SK-N-SH treated with all-trans-retinoic acid at 6 μM for 48 hours (cell line): ENCODE measurements at regions not wholly inside any gene's neighbourhood (a gene's known extent, or its start where the extent isn't known, plus 50 kb on each side); places are given as distances from the start of the nearest gene placed in this dataset.

Source experiments
- ATAC-seq: fragments of 200-7000 bp; cut with Tn5 transposase; 3 replicates; pipeline ENCODE4 v1.9.1; 2020; ENCODE audit warnings: mild to moderate bottlenecking, moderate library complexity
- BACH2 ChIP-seq: fragments of 250-450 bp; sonication (Bioruptor Pico); IDR thresholded peaks from 2 replicates; pipeline ENCODE4 v1.9.0; 2021; ENCODE audit warnings: mild to moderate bottlenecking, borderline replicate concordance
- CREB5 ChIP-seq: fragments of 250-450 bp; sonication (Bioruptor Pico); IDR thresholded peaks from 2 replicates; pipeline ENCODE4 v1.5.1; 2020; ENCODE audit warnings: low read depth, mild to moderate bottlenecking, moderate library complexity
- CSDC2 ChIP-seq: fragments of 250-450 bp; sonication (Bioruptor Pico); IDR thresholded peaks from 2 replicates; pipeline ENCODE4 v1.5.0; 2020; ENCODE audit warnings: mild to moderate bottlenecking, moderate library complexity
- CSRNP3 ChIP-seq: fragments of 250-450 bp; sonication (Bioruptor Pico); IDR thresholded peaks from 2 replicates; pipeline ENCODE4 v1.5.1; 2021; ENCODE audit warnings: mild to moderate bottlenecking, moderate library complexity
- ESRRG ChIP-seq: fragments of 250-450 bp; sonication (Bioruptor Pico); IDR thresholded peaks from 2 replicates; pipeline ENCODE4 v1.6.1; 2021; ENCODE audit warnings: mild to moderate bottlenecking
- GLIS3 ChIP-seq: fragments of 250-450 bp; sonication (Bioruptor Pico); IDR thresholded peaks from 2 replicates; pipeline ENCODE4 v1.5.0; 2020; ENCODE audit warnings: mild to moderate bottlenecking, moderate library complexity
- POU6F1 ChIP-seq: fragments of 250-450 bp; sonication (Bioruptor Pico); IDR thresholded peaks from 2 replicates; pipeline ENCODE4 v1.8.0; 2021; ENCODE audit warnings: low read depth, mild to moderate bottlenecking, moderate library complexity, borderline replicate concordance
- PPARA ChIP-seq: fragments of 250-450 bp; sonication (Bioruptor Pico); IDR thresholded peaks from 2 replicates; pipeline ENCODE4 v1.5.0; 2020; ENCODE audit warnings: mild to moderate bottlenecking, borderline replicate concordance
- RARB ChIP-seq: fragments of 250-450 bp; sonication (Bioruptor Pico); IDR thresholded peaks from 2 replicates; pipeline ENCODE4 v1.8.0; 2021; ENCODE audit warnings: mild to moderate bottlenecking, moderate library complexity
- TCF4 ChIP-seq: fragments of 250-450 bp; sonication (Bioruptor Pico); IDR thresholded peaks from 2 replicates; pipeline ENCODE4 v1.8.0; 2021; ENCODE audit warnings: mild to moderate bottlenecking, moderate library complexity, borderline replicate concordance
- TOX ChIP-seq: fragments of 250-450 bp; sonication (Bioruptor Pico); IDR thresholded peaks from 2 replicates; pipeline ENCODE4 v1.8.0; 2021; ENCODE audit warnings: mild to moderate bottlenecking, moderate library complexity, borderline replicate concordance
- ZFP3 ChIP-seq: fragments of 250-450 bp; sonication (Bioruptor Pico); IDR thresholded peaks from 2 replicates; pipeline ENCODE4 v1.5.0; 2020; ENCODE audit warnings: mild to moderate bottlenecking, moderate library complexity
- ZFP30 ChIP-seq: fragments of 450-650 bp; formaldehyde crosslinking; IDR thresholded peaks from 2 replicates; pipeline ENCODE4 v1.5.0; 2022; ENCODE audit warnings: mild to moderate bottlenecking, moderate library complexity
- ZNF565 ChIP-seq: fragments of 450-650 bp; formaldehyde crosslinking; conservative IDR thresholded peaks from 2 replicates; pipeline ENCODE4 v1.5.0; 2020; ENCODE audit warnings: low read depth, mild to moderate bottlenecking, moderate library complexity
- ZNF8 ChIP-seq: fragments of 450-650 bp; formaldehyde crosslinking; IDR thresholded peaks from 2 replicates; pipeline ENCODE4 v1.5.0; 2020; ENCODE audit warnings: mild to moderate bottlenecking, moderate library complexity
- TF ChIP-seq, protein P1 (sequence below): fragments of 250-450 bp; sonication (Bioruptor Pico); IDR thresholded peaks from 2 replicates; pipeline ENCODE4 v1.5.0; 2020; ENCODE audit warnings: mild to moderate bottlenecking, moderate library complexity
- TF ChIP-seq, protein P2 (sequence below): fragments of 250-450 bp; sonication (Bioruptor Pico); IDR thresholded peaks from 2 replicates; pipeline ENCODE4 v1.8.0; 2020; ENCODE audit warnings: mild to moderate bottlenecking, moderate library complexity, borderline replicate concordance

- no peak for ATAC-seq
- TF ChIP-seq POU6F1 (no peak), ZNF8 (no peak), ZFP30 (CRISPR knock-in tag) (no peak), ZFP3 (CRISPR knock-in tag) (no peak), BACH2 (CRISPR knock-in tag) (no peak), TOX (CRISPR knock-in tag) (no peak), PPARA (no peak), CREB5 (CRISPR knock-in tag) (no peak), CSRNP3 (CRISPR knock-in tag) (no peak), ESRRG (CRISPR knock-in tag) (no peak), TCF4 (CRISPR knock-in tag) (no peak), ZNF565 (CRISPR knock-in tag) (no peak), RARB (CRISPR knock-in tag) (no peak)
- TF ChIP-seq, protein P1, sequence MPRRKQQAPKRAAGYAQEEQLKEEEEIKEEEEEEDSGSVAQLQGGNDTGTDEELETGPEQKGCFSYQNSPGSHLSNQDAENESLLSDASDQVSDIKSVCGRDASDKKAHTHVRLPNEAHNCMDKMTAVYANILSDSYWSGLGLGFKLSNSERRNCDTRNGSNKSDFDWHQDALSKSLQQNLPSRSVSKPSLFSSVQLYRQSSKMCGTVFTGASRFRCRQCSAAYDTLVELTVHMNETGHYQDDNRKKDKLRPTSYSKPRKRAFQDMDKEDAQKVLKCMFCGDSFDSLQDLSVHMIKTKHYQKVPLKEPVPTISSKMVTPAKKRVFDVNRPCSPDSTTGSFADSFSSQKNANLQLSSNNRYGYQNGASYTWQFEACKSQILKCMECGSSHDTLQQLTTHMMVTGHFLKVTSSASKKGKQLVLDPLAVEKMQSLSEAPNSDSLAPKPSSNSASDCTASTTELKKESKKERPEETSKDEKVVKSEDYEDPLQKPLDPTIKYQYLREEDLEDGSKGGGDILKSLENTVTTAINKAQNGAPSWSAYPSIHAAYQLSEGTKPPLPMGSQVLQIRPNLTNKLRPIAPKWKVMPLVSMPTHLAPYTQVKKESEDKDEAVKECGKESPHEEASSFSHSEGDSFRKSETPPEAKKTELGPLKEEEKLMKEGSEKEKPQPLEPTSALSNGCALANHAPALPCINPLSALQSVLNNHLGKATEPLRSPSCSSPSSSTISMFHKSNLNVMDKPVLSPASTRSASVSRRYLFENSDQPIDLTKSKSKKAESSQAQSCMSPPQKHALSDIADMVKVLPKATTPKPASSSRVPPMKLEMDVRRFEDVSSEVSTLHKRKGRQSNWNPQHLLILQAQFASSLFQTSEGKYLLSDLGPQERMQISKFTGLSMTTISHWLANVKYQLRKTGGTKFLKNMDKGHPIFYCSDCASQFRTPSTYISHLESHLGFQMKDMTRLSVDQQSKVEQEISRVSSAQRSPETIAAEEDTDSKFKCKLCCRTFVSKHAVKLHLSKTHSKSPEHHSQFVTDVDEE (CRISPR knock-in tag), result no peak
- TF ChIP-seq, protein P2, sequence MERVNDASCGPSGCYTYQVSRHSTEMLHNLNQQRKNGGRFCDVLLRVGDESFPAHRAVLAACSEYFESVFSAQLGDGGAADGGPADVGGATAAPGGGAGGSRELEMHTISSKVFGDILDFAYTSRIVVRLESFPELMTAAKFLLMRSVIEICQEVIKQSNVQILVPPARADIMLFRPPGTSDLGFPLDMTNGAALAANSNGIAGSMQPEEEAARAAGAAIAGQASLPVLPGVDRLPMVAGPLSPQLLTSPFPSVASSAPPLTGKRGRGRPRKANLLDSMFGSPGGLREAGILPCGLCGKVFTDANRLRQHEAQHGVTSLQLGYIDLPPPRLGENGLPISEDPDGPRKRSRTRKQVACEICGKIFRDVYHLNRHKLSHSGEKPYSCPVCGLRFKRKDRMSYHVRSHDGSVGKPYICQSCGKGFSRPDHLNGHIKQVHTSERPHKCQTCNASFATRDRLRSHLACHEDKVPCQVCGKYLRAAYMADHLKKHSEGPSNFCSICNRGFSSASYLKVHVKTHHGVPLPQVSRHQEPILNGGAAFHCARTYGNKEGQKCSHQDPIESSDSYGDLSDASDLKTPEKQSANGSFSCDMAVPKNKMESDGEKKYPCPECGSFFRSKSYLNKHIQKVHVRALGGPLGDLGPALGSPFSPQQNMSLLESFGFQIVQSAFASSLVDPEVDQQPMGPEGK (CRISPR knock-in tag), result no peak
These were observed 65.0 kb upstream of the PFKP start for GRCh38 chr10:3002304-3002703.

GRCh38 chr10:3000048-3000447 is 67.3 kb upstream of the PFKP start:
- no peak for TF ChIP-seq ZFP3 (CRISPR knock-in tag)
- TF ChIP-seq, protein P2 (CRISPR knock-in tag), result no peak
- no peak for TF ChIP-seq ZNF565 (CRISPR knock-in tag)
- no peak for ATAC-seq

DNA sequence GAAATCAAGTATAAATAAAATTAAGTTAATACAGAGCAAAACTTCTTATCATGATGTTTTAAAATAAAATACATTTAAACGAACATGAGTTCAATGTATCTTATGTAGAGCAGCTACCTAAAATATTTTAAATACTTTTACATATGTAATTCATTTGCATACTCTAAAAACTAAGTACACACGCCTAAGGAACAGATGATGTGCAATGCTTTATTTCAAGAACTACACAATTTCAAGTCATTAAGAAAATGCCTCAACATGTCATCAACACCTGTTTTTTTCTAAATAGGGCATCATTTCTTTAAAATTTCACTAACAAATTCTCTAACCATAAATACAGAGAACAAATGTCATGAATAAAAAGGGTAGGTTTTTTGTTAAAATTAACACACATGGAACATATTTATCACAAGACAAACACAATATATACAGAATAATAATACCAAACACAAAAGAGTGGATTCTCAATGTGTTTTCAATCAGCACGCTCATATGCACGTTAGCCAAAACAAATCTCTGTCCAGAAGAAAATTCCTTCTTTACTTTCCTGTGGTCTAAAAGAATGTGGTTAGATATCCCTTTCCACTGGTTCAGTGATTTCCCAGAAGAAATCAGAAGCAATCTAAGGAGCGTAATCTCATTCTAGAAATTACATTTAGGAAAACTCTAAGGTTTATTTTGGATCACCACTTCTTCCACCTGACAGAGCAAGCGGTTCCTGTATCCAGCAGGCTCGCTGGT is 73.0 kb upstream of the PFKP start:
- ATAC-seq, result no peak; the same call in 2 of the 3 replicates
- TF ChIP-seq, protein P1 (CRISPR knock-in tag), result no peak
- no peak for TF ChIP-seq ZNF8
- no peak for TF ChIP-seq PPARA
- TF ChIP-seq CREB5 (CRISPR knock-in tag), result no peak
- TF ChIP-seq POU6F1, result no peak
- TF ChIP-seq GLIS3, result no peak
- TF ChIP-seq CSDC2 (CRISPR knock-in tag), result no peak
- no peak for TF ChIP-seq ESRRG (CRISPR knock-in tag)
- no peak for TF ChIP-seq ZFP30 (CRISPR knock-in tag)
- no peak for TF ChIP-seq ZFP3 (CRISPR knock-in tag)
- TF ChIP-seq RARB (CRISPR knock-in tag), result no peak
